ENCODE measurements at regions not wholly inside any gene's neighbourhood (a gene's known extent, or its start where the extent isn't known, plus 50 kb on each side); places are given as distances from the start of the nearest gene placed in this dataset.

DNA sequence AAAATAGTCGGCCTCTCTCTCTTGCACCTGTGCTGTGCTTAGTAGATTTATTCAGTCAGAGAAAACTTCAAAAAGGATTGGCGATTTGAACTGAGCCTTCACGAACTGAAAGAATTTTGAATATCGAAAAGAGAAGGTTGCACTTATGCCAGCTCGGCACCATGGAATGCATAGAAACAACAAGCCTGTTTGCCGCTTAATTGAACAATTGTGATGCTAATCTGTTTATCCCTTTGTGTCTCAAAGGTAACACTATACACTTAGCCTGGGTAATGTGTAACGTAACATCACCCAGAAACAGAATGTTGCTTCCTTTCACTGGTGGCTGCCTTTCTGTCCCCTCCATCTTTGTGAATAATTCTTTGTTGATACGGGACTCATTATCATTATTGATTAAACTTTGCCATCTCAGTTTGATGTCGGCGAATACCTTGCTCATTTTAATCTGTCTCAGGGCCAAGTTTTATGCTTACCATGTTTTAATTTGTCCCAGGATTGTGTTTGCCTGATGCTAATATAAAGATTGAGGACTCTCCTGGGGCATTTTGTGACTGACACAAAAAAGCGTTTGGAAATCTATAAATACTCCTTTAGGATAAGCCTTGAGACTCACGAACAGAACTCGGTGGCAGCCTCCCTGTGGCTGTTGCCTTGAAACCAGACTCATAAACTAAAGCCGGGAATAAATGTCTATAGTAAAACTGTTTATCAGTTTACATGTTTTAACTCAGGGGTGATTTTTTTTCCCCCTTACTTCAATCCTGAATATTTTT is 400.5 kb downstream of the RAPGEF2 start:
- no peak for DNase-seq

GRCh38 chr4:159504684-159505083 is 401.8 kb downstream of the RAPGEF2 start:
- no peak for DNase-seq

GRCh38 chr4:159505266-159505975 is 402.5 kb downstream of the RAPGEF2 start:
- DNase-seq, result no peak

- no peak for DNase-seq
Observed at GRCh38 chr4:159506801-159507517, 404.1 kb downstream of the RAPGEF2 start.

DNA sequence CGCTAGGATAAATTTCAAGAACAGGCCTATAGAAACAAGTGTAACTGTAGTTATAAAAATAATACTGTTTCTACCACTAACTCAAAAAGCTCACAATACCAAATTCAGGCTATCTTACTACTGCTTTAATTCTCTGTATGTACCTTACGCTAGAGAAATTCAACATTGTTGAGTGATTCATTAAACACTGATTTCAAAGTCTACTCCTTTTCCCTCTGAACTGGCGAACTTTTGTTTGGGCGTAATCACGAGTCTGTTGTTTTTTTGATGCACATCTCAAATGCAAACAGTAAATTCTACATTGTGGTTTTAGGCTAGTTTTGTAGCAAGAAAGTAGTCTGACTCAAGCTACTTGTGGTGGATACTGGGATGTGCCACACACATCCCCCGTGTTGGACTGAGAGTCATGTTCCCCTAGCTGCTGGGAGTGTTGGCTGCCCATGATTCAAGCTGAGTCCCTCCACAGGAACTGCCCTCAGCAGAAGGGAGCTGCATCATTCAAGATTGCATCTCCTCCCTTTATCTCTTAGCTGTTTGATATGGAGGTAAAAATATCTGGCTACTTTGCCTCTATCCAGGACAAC is 406.1 kb downstream of the RAPGEF2 start:
- DNase-seq, result no peak

GRCh38 chr4:159512348-159512747 is 409.5 kb downstream of the RAPGEF2 start:
- no peak for DNase-seq

GRCh38 chr4:159515314-159516025 is 412.6 kb downstream of the RAPGEF2 start:
- DNase-seq, result no peak

DNA sequence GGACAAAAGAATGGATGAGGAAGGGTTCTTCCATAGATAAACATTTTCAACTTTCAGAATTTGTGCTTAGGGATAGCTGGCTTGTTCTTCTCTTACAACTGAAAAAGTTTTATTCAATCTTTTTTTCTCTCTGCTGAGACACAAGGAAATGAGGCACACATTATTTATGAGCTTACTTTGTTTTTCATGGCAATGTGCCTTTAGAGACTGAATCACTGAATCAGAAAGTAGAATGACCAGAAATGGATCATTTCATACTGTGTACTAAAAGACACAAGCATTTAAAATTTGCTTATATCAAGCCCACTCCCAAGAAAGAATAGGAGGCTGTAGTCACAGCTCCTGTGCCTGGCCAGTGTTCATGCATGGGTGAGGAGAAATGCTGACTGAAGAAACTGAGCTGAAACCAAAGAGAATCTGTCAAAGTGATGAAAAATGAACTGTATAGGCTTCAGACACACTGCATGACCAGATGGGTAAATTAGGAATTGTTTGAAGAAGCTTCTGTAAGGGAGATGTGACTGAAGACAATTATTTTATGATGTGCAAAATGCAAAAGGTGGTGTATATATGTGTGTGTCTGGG is 413.8 kb downstream of the RAPGEF2 start:
- no peak for DNase-seq

DNA sequence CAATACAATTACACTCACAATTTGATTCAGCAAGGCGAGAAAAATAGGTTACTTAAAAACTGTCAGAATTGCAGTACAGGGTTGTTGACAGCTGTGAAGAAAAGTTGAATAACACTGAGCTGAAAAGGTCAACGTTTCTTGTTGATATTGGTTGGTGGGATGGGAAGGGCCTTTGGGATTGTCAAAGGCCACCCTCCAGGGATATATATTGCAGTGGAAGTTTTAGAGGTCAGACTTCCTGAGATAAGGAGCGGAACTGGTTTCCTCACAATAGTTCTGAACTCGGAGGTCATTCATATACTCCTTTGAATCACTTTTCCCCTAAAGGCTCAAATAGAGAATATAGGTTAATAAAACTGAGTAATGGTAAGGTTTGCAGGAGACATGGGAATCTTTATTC is 417.2 kb downstream of the RAPGEF2 start:
- DNase-seq, result no peak

DNA sequence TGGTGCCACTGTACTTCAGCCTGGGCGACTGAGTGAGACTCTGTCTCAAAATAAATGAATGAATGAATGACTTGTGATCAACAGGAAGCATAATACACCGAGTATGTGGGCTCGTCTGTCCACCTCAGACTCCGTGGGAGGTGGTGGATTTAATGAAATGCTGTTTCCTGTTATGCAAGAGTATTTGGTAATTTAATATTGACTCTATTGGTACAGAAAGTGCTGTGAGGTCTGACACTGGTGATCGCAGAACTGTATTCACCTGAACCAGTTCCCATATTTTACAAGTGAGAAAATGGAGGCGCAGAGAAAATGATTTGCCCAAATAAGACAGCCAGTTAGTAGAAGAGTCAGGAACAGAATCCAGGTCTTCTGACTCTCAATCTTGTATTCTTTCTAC is 423.3 kb downstream of the RAPGEF2 start:
- no peak for DNase-seq

GRCh38 chr4:159534655-159535054 is 431.8 kb downstream of the RAPGEF2 start:
- no peak for DNase-seq

DNA sequence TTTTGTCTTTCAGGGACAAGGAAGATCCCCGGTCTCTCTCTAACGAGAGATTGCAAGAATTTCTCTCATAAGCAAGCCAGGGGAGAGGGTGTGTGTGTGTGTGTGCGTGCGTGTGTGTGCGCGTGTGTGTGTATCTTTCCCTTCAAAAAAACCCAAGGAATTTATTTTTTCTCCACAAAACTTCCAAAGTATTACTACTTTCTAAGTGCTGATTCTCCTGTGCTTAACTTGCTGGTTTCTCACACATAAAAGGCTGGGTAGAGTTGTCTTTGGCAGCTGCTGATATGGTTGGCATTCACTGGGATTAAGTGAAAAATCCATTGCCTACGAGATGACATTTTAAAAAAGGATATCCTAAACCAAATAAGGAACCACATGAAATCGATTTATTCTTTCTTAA is 435.7 kb downstream of the RAPGEF2 start:
- DNase-seq, result no peak

DNA sequence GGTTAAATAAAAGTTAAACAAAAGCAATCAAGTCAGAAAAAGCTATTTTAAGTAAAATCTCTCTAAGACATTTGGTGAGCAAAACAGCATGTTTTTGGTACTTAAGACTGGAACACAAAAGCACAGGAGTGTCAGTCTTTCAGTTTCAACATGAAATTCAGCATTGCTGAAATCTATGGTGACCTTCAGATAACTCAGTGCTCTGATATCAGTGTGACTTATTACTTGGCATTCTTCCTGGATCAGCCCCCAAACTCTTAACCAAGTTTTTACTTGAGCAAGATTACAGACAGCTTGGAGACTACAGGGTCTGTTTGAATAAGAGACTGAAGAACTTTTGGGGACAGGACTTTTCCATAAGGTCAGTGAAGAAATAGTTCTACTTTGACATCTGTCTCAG is 437.2 kb downstream of the RAPGEF2 start:
- DNase-seq, result no peak

GRCh38 chr4:159540501-159540900 is 437.6 kb downstream of the RAPGEF2 start:
- no peak for DNase-seq

DNA sequence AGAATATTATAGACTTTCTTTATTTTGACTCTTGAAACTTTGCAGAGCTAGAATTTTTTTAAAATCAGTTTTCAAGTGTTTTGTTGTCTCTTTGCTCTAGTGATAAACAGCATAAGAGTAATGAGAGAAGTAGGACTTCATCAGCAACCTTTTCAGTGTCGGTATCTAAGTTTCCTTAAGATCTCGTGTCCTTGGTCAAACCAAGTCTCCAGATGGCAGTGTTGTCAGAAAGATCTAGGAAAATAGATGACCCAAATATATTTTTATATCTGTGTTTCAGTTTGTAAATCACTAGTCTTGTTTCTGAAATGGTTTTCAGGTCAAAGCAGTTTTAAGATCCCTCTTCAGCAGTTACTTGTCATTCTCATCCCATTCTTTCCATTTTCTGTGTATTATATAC is 438.3 kb downstream of the RAPGEF2 start:
- no peak for DNase-seq

- no peak for DNase-seq
Observed at GRCh38 chr4:159542296-159542695, 439.4 kb downstream of the RAPGEF2 start.

GRCh38 chr4:159543831-159544230 is 441.0 kb downstream of the RAPGEF2 start:
- DNase-seq, result no peak

DNA sequence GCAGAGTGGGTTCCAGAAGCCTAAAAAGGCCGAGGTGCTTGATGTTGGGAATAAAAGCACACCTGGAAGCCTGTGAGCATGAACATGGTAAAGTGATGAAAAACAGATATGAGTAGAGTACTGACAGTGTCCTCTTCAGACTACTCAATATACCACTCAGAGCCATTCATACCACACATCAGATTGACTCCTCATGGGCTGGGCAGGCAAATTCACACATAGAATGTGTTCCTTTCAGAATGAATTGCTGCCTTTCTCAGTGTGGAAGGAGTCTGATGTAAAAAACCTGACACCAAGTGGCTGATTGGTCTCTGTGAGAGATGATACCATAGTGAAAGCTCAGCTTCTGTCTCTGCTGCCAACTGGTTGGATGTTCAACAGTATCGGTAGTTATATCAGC is 442.7 kb downstream of the RAPGEF2 start:
- no peak for DNase-seq

DNA sequence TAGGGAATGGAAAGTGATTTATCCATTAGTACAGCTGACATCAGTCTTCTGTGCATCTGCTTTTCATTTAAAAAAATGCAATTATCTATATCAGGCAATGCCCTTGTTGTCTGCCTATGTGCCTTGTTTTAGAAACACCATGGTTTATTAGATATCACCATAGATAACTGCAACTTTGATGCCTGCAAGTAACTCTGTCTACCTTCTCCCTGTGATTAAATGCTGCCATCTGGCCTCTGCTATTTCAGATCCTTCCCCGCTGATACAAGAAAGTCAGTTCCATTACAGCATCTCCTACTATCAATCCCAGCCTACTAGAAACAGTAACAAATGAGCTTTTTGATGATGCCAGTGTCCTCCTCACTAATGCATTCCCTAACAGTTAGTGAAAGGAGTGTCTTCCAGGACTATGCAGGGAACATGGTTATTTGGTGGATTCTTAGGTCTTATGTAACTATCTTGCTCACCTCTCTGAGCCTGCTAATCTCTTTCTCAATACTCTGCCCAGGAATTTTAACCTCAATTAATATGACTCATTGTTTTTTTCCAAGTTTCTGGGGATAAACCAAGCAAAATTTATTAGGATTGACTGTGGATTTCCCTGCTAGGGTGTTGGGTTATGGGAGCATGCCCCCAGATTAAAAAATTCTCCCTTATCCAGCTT is 444.9 kb downstream of the RAPGEF2 start:
- DNase-seq, result no peak

DNA sequence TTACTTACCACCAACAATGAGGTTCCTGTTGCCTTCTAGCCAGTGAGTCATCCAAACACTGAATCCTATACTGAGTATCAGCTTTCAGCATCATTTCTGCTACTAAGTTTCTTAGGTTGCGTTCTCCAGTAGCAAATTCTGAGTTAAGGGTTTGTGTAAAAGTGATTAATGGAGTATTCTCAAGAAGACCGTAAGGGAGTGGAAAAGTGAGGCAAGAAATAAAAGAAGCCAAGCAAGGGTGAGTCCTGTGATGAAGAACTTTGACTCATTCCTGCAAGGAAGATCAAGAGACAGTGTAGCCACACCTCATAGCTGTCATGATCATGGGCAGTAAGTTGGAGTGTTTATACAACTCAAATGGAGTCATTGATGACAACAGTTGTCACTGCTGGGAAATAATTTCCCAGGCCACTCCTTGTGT is 446.2 kb downstream of the RAPGEF2 start:
- DNase-seq, result no peak

- no peak for DNase-seq
Observed at GRCh38 chr4:159551281-159551680, 448.4 kb downstream of the RAPGEF2 start.
